ENCODE measurements at regions not wholly inside any gene's neighbourhood (a gene's known extent, or its start where the extent isn't known, plus 50 kb on each side); places are given as distances from the start of the nearest gene placed in this dataset.

- no peaks in the 10 kb centered on the region for H3K9me3 ChIP-seq
- H3K36me3 ChIP-seq (replicated peaks in 1 of 2; ENCODE audit: insufficient read depth in 1 of 2, low read depth in 2 of 2) = no peaks in the 10 kb centered on the region
- WGBS, 2 donors = 77 to 87% methylated on average over 7 of the region's 7 CpGs
- peaks cover 12% of the 10 kb centered on the region for H3K4me1 ChIP-seq
- no peak overlapping the region for H3K27ac ChIP-seq
- ATAC-seq = no peak
- H3K27me3 ChIP-seq = no peaks in the 10 kb centered on the region
- DNase-seq = no peak
- H3K4me3 ChIP-seq = no peak overlapping the region
- TF ChIP-seq POLR2A (IDR thresholded peaks at IDR 0.05) (no peak), CTCF (IDR thresholded peaks at IDR 0.05) (no peak)
- intact Hi-C loops (cut with DNase I) = loop anchor here (10.0 kb wide), 1 partner anchor 367 kb away; no protein-coding TSS in a partner anchor
These were observed 56.0 kb upstream of the WSB1 start for GRCh38 chr17:27237890-27238289.

DNA sequence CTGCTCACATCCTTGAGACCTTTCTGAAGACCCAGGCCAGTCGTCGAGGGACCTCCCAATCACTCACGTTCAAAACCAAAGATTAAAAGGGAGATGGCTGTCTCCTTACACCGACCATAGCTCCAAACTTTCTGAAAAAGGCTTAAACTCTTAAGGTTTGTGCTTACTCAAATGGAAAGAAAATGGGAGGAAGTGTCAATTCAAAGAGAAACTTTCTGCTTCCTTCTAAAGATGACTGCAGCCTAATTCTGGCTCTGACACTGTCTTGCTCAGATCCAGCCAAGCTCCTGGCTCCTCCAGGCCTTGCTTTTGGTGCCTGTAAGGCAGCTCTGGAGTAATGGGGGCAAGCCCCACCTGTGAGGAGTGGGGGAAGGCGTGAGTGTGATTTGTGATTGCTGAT is 54.9 kb upstream of the WSB1 start:
- TF ChIP-seq POLR2A (IDR thresholded peaks at IDR 0.05) = no peak
- no peak for TF ChIP-seq CTCF (IDR thresholded peaks at IDR 0.05)
- intact Hi-C loops (cut with DNase I) = loop anchor here (10.0 kb wide), 1 partner anchor 366 kb away; no protein-coding TSS in a partner anchor
- WGBS, 2 donors = 60 to 62% methylated on average over 4 to 5 of the region's 5 CpGs
- Histone ChIP-seq H3K36me3 (replicated peaks in 1 of 2; ENCODE audit: insufficient read depth in 1 of 2, low read depth in 2 of 2) (no peaks in the 10 kb centered on the region), H3K27ac (peak overlapping the region in 1 of 4 donors; percentile 17), H3K27me3 (no peaks in the 10 kb centered on the region), H3K4me3 (no peak overlapping the region), H3K9me3 (no peaks in the 10 kb centered on the region), H3K4me1 (peaks cover 12% of the 10 kb centered on the region)
- DNase-seq (no peak), ATAC-seq (no peak)

DNA sequence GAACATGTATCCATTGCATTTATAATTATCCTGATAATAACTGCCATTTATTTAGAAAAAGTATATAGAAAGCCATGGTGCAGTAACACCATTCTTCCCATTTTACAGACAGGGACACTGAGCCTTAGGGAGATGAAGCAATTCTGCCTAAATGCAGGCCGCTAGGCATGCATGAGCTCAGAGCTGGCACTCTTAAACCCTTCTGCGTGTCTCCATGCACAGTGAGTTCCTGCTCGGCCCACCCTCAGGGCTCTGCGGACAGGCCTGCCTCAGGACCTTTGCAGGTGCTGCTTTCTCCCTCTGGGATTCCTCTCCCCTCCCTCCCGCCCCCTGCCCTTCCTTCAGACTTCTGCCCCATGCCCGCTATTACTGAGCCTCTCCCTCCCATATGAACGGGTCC is 54.3 kb upstream of the WSB1 start:
- H3K27me3 ChIP-seq = no peaks in the 10 kb centered on the region
- WGBS, 2 donors = 81 to 82% methylated on average over 6 of the region's 7 CpGs
- intact Hi-C loops (cut with DNase I) = loop anchor here (10.0 kb wide), 1 partner anchor 365 kb away; no protein-coding TSS in a partner anchor
- H3K4me3 ChIP-seq = no peak overlapping the region
- ATAC-seq (no peak), DNase-seq (no peak)
- TF ChIP-seq CTCF (IDR thresholded peaks at IDR 0.05) = no peak
- TF ChIP-seq POLR2A (IDR thresholded peaks at IDR 0.05) = no peak
- H3K4me1 ChIP-seq = peaks cover 15% of the 10 kb centered on the region
- no peaks in the 10 kb centered on the region for H3K9me3 ChIP-seq
- no peak overlapping the region for H3K27ac ChIP-seq
- no peaks in the 10 kb centered on the region for H3K36me3 ChIP-seq (replicated peaks in 1 of 2; ENCODE audit: insufficient read depth in 1 of 2, low read depth in 2 of 2)

DNA sequence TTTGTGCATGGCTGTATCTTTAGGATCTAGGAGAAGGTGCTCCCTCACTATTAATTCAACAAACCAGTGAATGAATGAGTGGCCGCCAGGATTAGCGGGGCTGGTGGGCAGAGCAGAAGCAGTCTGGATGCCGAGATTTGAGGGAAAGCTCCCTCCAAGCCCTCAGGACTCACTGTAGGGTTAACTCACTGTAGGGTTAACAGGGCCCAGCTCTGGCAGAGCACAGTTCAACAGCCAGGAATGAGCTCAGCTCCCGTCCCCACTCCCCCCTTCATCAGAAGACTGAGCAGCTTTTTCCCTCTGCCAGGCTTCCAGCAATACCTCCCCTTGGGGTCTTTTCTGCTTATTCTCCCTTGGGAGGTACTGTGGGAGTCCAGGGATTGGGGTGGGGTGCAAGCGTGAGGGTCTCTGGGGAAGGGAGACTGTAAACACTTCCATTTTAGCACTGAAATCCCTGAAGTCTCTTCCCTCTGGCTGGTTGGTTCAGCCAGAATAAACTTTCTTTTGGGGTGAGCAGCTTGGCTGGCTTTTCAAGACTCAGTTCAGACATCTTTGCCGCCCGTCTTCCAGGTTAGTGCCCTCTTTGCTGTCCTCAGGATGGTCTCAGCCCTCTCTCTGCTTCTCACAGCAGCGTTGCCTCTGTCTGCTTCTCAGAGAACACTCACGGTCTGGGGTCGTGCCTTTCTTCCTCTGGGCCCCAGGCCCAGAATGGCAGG is 53.7 kb upstream of the WSB1 start:
- WGBS, 2 donors = 76 to 87% methylated on average over 10 of the region's 10 CpGs

More for the DNA sequence above, 53.7 kb upstream of the WSB1 start:
- H3K4me1 ChIP-seq = peaks cover 21% of the 10 kb centered on the region
- H3K27me3 ChIP-seq = no peaks in the 10 kb centered on the region
- DNase-seq = no peak
- H3K9me3 ChIP-seq = no peaks in the 10 kb centered on the region
- TF ChIP-seq CTCF (IDR thresholded peaks at IDR 0.05) (no peak), POLR2A (IDR thresholded peaks at IDR 0.05) (no peak)
- no peak overlapping the region for H3K27ac ChIP-seq
- H3K36me3 ChIP-seq (replicated peaks in 1 of 2; ENCODE audit: insufficient read depth in 1 of 2, low read depth in 2 of 2) = no peaks in the 10 kb centered on the region
- intact Hi-C loops (cut with DNase I) = loop anchor here (5.0 kb wide), 1 partner anchor 102 kb away; no protein-coding TSS in a partner anchor
- ATAC-seq = no peak
- no peak overlapping the region for H3K4me3 ChIP-seq

Data from body of pancreas (tissue), 4 donors.